Stomach (tissue), 4 donors: ENCODE measurements at regions not wholly inside any gene's neighbourhood (a gene's known extent, or its start where the extent isn't known, plus 50 kb on each side); places are given as distances from the start of the nearest gene placed in this dataset.

Experiments
- EP300 ChIP-seq: sonication (generic); formaldehyde crosslinking; IDR thresholded peaks from one replicate; pipeline ENCODE4 v1.6.1; 2017; ENCODE audit warnings: antibody characterized with exemption
- POLR2A ChIP-seq, 4 donors: fragments of 450-650 bp; IDR thresholded peaks; one replicate each; pipeline ENCODE4 v1.6.1; 2016; ENCODE audit warnings: antibody characterized with exemption in 4 of 4, control low read depth in 2 of 4, mild to moderate bottlenecking in 1 of 4, moderate library complexity in 1 of 4
- TF ChIP-seq, protein P1 (sequence below), 7 experiments: fragments of 450-650 bp in 4 of 7; fragments of 200-600 bp in 3 of 7; sonication (generic) in 3 of 7; IDR thresholded peaks; one replicate each; pipeline ENCODE4 v1.5.1; 2016 to 2019; ENCODE audit warnings: antibody characterized with exemption in 7 of 7, control low read depth in 2 of 7, mild to moderate bottlenecking in 1 of 7

DNA sequence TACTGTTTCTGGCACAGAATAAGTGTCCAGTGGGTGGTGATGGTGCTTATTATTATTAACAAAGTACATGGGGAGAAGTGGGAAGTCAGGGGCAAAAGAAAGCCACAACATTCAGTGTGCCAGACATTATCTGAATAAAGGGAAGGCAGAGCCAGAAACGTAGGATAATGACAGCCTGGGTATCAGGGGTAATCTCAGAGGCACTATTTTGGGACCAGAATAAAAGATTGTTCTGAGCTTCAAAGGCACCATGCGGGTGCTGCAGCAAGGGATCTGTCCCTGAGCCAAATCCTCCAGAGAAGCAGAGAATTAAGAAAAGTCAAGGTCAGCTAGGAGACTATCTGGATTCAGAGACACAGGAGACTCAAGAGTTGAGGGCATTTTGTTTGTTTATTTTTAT, 328.8 kb upstream of the GATB start:
- TF ChIP-seq, protein P1, sequence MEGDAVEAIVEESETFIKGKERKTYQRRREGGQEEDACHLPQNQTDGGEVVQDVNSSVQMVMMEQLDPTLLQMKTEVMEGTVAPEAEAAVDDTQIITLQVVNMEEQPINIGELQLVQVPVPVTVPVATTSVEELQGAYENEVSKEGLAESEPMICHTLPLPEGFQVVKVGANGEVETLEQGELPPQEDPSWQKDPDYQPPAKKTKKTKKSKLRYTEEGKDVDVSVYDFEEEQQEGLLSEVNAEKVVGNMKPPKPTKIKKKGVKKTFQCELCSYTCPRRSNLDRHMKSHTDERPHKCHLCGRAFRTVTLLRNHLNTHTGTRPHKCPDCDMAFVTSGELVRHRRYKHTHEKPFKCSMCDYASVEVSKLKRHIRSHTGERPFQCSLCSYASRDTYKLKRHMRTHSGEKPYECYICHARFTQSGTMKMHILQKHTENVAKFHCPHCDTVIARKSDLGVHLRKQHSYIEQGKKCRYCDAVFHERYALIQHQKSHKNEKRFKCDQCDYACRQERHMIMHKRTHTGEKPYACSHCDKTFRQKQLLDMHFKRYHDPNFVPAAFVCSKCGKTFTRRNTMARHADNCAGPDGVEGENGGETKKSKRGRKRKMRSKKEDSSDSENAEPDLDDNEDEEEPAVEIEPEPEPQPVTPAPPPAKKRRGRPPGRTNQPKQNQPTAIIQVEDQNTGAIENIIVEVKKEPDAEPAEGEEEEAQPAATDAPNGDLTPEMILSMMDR (IDR thresholded peaks at IDR 0.05): no peak
- no peak for TF ChIP-seq EP300
- no peak for TF ChIP-seq POLR2A (IDR thresholded peaks at IDR 0.05)
